GM21526 (cell line): ENCODE measurements at regions not wholly inside any gene's neighbourhood (a gene's known extent, or its start where the extent isn't known, plus 50 kb on each side); places are given as distances from the start of the nearest gene placed in this dataset.
"Not testable (repeated sequence)": the region's sequence is repeated elsewhere in the genome, so short reads cannot be mapped to it uniquely, and the experiment has no call there.

Source experiments
- ATAC-seq: cut with Tn5 transposase; IDR thresholded peaks from one replicate; pipeline ENCODE4 v1.9.1; 2021; ENCODE audit warnings: moderate library complexity; ENCODE audit not compliant: unreplicated experiment, low FRiP score

GRCh38 chr3:10623578-10624275 is 118.3 kb upstream of the ATP2B2 start:
- no peak for ATAC-seq

- ATAC-seq, result no peak
Observed at GRCh38 chr3:10625323-10625722, 119.9 kb upstream of the ATP2B2 start.

- ATAC-seq, result no peak
Observed at GRCh38 chr3:10627884-10628572, 122.6 kb upstream of the ATP2B2 start.

GRCh38 chr3:10628891-10629670 is 123.7 kb upstream of the ATP2B2 start:
- ATAC-seq, result no peak

GRCh38 chr3:10629671-10630040 is 124.3 kb upstream of the ATP2B2 start:
- ATAC-seq, result no peak

- no peak for ATAC-seq
Observed at GRCh38 chr3:10631224-10631623, 125.8 kb upstream of the ATP2B2 start.

GRCh38 chr3:10632125-10632524 is 126.7 kb upstream of the ATP2B2 start:
- ATAC-seq, result no peak

GRCh38 chr3:10632741-10633140 is 127.4 kb upstream of the ATP2B2 start:
- no peak for ATAC-seq

- ATAC-seq, result no peak
Observed at GRCh38 chr3:10635446-10636076, 130.2 kb upstream of the ATP2B2 start.

- no peak for ATAC-seq
Observed at GRCh38 chr3:10637342-10637741, 132.0 kb upstream of the ATP2B2 start.

- no peak for ATAC-seq
Observed at GRCh38 chr3:10638466-10638865, 133.1 kb upstream of the ATP2B2 start.

- no peak for ATAC-seq
Observed at GRCh38 chr3:10641760-10642159, 136.4 kb upstream of the ATP2B2 start.

- no peak for ATAC-seq
Observed at GRCh38 chr3:10644189-10644588, 138.8 kb upstream of the ATP2B2 start.

GRCh38 chr3:10645800-10646199 is 140.4 kb upstream of the ATP2B2 start:
- ATAC-seq, result no peak

GRCh38 chr3:10646531-10647335 is 141.3 kb upstream of the ATP2B2 start:
- ATAC-seq, result no peak

GRCh38 chr3:10647376-10647775 is 142.0 kb upstream of the ATP2B2 start:
- no peak for ATAC-seq

- no peak for ATAC-seq
Observed at GRCh38 chr3:10648181-10648580, 142.8 kb upstream of the ATP2B2 start.

- ATAC-seq, result not testable (repeated sequence)
Observed at GRCh38 chr3:10649463-10649862, 144.1 kb upstream of the ATP2B2 start.

- ATAC-seq, result no peak
Observed at GRCh38 chr3:10651506-10651905, 146.1 kb upstream of the ATP2B2 start.

GRCh38 chr3:10653241-10653640 is 147.9 kb upstream of the ATP2B2 start:
- no peak for ATAC-seq
